Spleen (tissue), 7 donors: ENCODE measurements at regions not wholly inside any gene's neighbourhood (a gene's known extent, or its start where the extent isn't known, plus 50 kb on each side); places are given as distances from the start of the nearest gene placed in this dataset.

Source experiments
- POLR2A ChIP-seq, 3 donors: fragments of 450-650 bp; IDR thresholded peaks; one replicate each; pipeline ENCODE4 v1.5.1; 2017; ENCODE audit warnings: antibody characterized with exemption in 3 of 3, mild to moderate bottlenecking in 1 of 3
- TF ChIP-seq, protein P1 (sequence below), 11 experiments: fragments of 200-600 bp in 7 of 11; fragments of 450-650 bp in 4 of 11; sonication (generic) in 4 of 11; IDR thresholded peaks in 8 of 11; conservative IDR thresholded peaks in 3 of 11; 1 replicate in 7 of 11; 2 replicates in 4 of 11; pipeline versions ENCODE4 v1.4.0 to v1.8.0; 2016 to 2021; ENCODE audit warnings: antibody characterized with exemption in 11 of 11, inconsistent platforms in 4 of 11, mild to moderate bottlenecking in 1 of 11
- donor health status: DM: no; HTN: no; CAD: no; lungs with moderate emphysema.
- donor health status: DM: no; HTN: no; CAD: no.
- donor health status: DM: no; HTN: no; CAD: no.

DNA sequence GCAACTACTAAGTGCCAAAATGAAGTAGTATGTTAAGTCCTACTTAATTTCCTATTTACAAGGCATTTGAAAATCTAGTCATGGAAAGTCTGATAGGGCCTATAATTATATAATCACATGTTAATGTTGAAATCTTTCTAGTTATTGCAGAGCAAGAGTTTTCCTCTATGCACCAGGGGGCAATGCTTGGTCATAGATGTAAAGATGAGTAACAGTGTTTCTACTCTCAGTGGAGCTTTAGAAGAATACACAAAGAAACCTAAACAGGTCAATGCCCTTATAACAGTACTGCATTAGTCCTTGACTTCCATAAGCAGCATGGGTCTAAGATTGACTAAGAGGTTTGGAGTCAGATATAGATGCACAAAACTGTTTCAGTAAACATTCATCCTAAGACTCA is 218.7 kb downstream of the KCTD12 start:
- TF ChIP-seq, protein P1, sequence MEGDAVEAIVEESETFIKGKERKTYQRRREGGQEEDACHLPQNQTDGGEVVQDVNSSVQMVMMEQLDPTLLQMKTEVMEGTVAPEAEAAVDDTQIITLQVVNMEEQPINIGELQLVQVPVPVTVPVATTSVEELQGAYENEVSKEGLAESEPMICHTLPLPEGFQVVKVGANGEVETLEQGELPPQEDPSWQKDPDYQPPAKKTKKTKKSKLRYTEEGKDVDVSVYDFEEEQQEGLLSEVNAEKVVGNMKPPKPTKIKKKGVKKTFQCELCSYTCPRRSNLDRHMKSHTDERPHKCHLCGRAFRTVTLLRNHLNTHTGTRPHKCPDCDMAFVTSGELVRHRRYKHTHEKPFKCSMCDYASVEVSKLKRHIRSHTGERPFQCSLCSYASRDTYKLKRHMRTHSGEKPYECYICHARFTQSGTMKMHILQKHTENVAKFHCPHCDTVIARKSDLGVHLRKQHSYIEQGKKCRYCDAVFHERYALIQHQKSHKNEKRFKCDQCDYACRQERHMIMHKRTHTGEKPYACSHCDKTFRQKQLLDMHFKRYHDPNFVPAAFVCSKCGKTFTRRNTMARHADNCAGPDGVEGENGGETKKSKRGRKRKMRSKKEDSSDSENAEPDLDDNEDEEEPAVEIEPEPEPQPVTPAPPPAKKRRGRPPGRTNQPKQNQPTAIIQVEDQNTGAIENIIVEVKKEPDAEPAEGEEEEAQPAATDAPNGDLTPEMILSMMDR (IDR thresholded peaks at IDR 0.05 in 8 of 11, conservative IDR thresholded peaks at IDR 0.05 in 3 of 11): peak in 7 of 11 experiments; percentile 9 to 47 (median 40)
- TF ChIP-seq POLR2A (IDR thresholded peaks at IDR 0.05): no peak
